CD4-positive, alpha-beta memory T cell (primary cell): ENCODE measurements at regions not wholly inside any gene's neighbourhood (a gene's known extent, or its start where the extent isn't known, plus 50 kb on each side); places are given as distances from the start of the nearest gene placed in this dataset.
A peak's percentile ranks its signal among the peaks of the same experiment; 100 is the strongest.

Source experiments
- CTCF ChIA-PET: fragments of 350-600 bp; sonication (Branson Sonifier 250); formaldehyde crosslinking; loops from one replicate; lab custom pipeline; 2021; ENCODE audit warnings: inconsistent platforms; ENCODE audit not compliant: partially characterized antibody; lab: Charles Lee
- POLR2A ChIA-PET: fragments of 350-600 bp; sonication (Branson Sonifier 250); formaldehyde crosslinking; loops from one replicate; lab custom pipeline; 2021; ENCODE audit not compliant: partially characterized antibody; lab: Charles Lee
- DNase-seq, 5 donors: peaks; one replicate each; pipeline versions ENCODE4 v3.0.0 to v3.0.0-alpha.2; 2020 to 2022; ENCODE audit warnings: mixed read lengths in 1 of 5
- H3K27ac ChIP-seq: one replicate; pipeline ENCODE4 v1.7.0; 2013; ENCODE audit warnings: low read depth, low read length
- H3K27me3 ChIP-seq: 2 replicates; pipeline ENCODE4 v1.7.0; 2013; ENCODE audit warnings: mild to moderate bottlenecking, low read length, moderate library complexity; ENCODE audit not compliant: insufficient read depth
- H3K36me3 ChIP-seq: 2 replicates; pipeline ENCODE4 v1.7.0; 2013; ENCODE audit warnings: mild to moderate bottlenecking, low read length, moderate library complexity; ENCODE audit not compliant: insufficient read depth
- H3K4me1 ChIP-seq: 2 replicates; pipeline ENCODE4 v1.7.0; 2013; ENCODE audit warnings: mild to moderate bottlenecking, low read length, moderate library complexity; ENCODE audit not compliant: insufficient read depth
- H3K4me3 ChIP-seq, 2 donors: one replicate each; pipeline ENCODE4 v1.7.0; 2013; ENCODE audit warnings: low read length in 2 of 2, mild to moderate bottlenecking in 1 of 2
- H3K9me3 ChIP-seq, 2 donors: one replicate each; pipeline ENCODE4 v1.7.0; 2013; ENCODE audit warnings: low read length in 2 of 2, control low read depth in 1 of 2; ENCODE audit not compliant: control insufficient read depth in 1 of 2
- H3K27ac Mint-ChIP-seq, 7 donors: one replicate each; pipeline ENCODE4 v1.8.0; 2020 to 2021; ENCODE audit warnings: mixed read lengths in 7 of 7, mild to moderate bottlenecking in 6 of 7, inconsistent platforms in 3 of 7, moderate library complexity in 3 of 7
- H3K27me3 Mint-ChIP-seq, 2 donors: one replicate each; pipeline ENCODE4 v1.8.0; 2020 to 2021; ENCODE audit warnings: mixed read lengths in 2 of 2
- H3K36me3 Mint-ChIP-seq, 2 donors: one replicate each; pipeline ENCODE4 v1.8.0; 2020 to 2021; ENCODE audit warnings: mixed read lengths in 2 of 2, inconsistent platforms in 1 of 2, mild to moderate bottlenecking in 1 of 2
- H3K4me1 Mint-ChIP-seq, 4 donors: one replicate each; pipeline ENCODE4 v1.8.0; 2020 to 2021; ENCODE audit warnings: mixed read lengths in 4 of 4, mild to moderate bottlenecking in 1 of 4
- H3K4me3 Mint-ChIP-seq, 8 donors: one replicate each; pipeline ENCODE4 v1.8.0; 2020 to 2021; ENCODE audit warnings: mixed read lengths in 8 of 8, mild to moderate bottlenecking in 7 of 8, moderate library complexity in 6 of 8, inconsistent platforms in 3 of 8
- H3K9me3 Mint-ChIP-seq, 8 donors: one replicate each; pipeline ENCODE4 v1.8.0; 2020 to 2021; ENCODE audit warnings: mixed read lengths in 8 of 8, mild to moderate bottlenecking in 5 of 8, inconsistent platforms in 3 of 8, moderate library complexity in 1 of 8
- intact Hi-C: fragments of 100-400 bp; cut with micrococcal nuclease; formaldehyde crosslinking; loops from one replicate; pipeline ENCODE4 v1.15.1; 2023

DNA sequence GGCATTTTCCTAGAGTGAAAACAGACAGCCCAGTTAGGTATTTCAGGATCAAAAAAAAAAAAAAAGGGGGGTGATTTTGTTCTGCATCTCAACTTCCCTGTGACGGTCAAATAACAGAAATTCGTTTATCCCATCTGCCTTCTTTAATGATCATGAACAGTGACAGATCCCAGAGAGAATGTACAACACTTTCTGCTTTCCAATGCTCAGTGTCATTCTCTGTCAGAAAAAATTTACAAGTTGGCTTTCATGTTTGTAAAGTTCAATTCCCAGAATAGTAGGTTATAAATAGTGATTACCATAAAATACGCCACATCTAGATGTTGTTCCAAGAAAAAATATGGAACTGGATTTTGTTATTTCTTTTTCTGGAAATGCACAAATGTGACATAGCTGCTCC lies 1013.2 kb upstream of the PHF14 start:
- POLR2A ChIA-PET: no interaction called here
- H3K36me3 Mint-ChIP-seq: no peaks in the 10 kb centered on the region

DNA sequence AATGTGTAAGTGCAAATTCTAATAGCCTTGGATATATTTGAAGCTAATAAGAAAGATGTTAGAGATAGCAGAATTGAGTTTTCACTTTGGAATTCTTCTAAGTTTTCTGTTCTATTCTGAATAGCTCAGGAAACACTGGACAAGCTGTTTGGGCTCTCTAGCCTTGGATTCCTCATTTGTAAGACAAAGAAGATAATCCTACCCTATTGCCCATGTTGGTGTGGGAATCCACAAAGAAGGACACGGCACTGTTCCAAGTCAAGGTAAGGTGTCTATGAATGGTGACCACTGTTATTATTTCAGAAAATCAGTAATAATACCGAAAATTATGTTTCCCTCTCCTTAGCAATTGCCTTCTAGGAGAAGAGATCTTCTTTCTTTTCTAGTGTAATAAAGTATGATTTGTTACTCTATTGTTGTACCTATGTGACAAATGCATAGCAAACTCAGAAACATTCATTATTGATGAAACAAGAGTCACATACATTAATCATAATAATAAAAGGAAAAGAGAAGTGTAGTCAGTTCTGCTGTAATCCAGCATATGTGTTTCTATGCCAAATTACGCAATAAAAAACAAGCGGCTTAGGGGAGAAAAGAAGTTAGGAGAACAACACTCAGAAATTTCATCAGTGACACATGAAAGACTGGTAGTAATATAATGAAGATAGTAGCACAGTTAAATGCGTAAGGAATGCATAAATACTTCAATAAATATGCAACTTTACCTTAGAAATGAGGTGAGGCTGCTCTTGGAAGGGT lies 1012.3 kb upstream of the PHF14 start:
- H3K27me3 ChIP-seq: no peaks in the 10 kb centered on the region
- intact Hi-C loops: no loop called here
- H3K4me1 ChIP-seq: no peaks in the 10 kb centered on the region
- H3K9me3 ChIP-seq: no peaks in the 10 kb centered on the region
- H3K4me3 ChIP-seq: no peak overlapping the region
- Mint-ChIP-seq H3K9me3 (peaks cover 0 to 14% (median 2%) of the 10 kb centered on the region in 8 donors), H3K4me1 (no peaks in the 10 kb centered on the region), H3K27ac (peak overlapping the region in 1 of 7 donors; percentile 69), H3K27me3 (no peaks in the 10 kb centered on the region), H3K36me3 (no peaks in the 10 kb centered on the region), H3K4me3 (no peak overlapping the region)
- no peak overlapping the region for H3K27ac ChIP-seq
- DNase-seq: no peak
- CTCF ChIA-PET: no interaction called here
- POLR2A ChIA-PET: no interaction called here
- no peaks in the 10 kb centered on the region for H3K36me3 ChIP-seq

More for the DNA sequence above, 1013.2 kb upstream of the PHF14 start:
- Histone ChIP-seq H3K27me3 (no peaks in the 10 kb centered on the region), H3K4me1 (no peaks in the 10 kb centered on the region), H3K4me3 (no peak overlapping the region), H3K36me3 (no peaks in the 10 kb centered on the region), H3K27ac (no peak overlapping the region), H3K9me3 (no peaks in the 10 kb centered on the region)
- no peak overlapping the region for H3K27ac Mint-ChIP-seq
- H3K4me1 Mint-ChIP-seq: no peaks in the 10 kb centered on the region
- no peaks in the 10 kb centered on the region for H3K27me3 Mint-ChIP-seq
- DNase-seq: no peak
- H3K4me3 Mint-ChIP-seq: no peak overlapping the region
- CTCF ChIA-PET: no interaction called here
- peaks cover 0 to 16% (median 3%) of the 10 kb centered on the region in 8 donors for H3K9me3 Mint-ChIP-seq
- intact Hi-C loops: no loop called here

DNA sequence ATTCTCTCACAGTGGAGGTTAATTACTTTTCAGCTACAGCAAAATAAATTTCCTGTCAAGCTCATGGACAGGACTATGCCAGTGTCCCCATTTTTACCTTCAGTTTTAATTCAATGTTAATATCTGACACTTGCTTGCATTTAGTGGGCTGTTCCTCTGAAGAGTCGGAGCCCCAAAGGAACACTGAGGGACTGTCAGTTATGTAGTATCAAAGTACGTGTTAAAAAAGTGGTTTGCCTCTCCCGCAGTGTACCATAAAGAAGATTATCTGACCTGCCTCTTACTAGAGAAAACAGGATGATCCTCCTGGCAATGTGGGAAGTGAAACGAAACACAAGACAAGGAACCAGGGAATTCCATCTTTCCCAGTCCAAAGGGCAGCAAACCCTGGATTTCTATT lies 1010.9 kb upstream of the PHF14 start:
- CTCF ChIA-PET: no interaction called here
- H3K36me3 Mint-ChIP-seq: no peaks in the 10 kb centered on the region

DNA sequence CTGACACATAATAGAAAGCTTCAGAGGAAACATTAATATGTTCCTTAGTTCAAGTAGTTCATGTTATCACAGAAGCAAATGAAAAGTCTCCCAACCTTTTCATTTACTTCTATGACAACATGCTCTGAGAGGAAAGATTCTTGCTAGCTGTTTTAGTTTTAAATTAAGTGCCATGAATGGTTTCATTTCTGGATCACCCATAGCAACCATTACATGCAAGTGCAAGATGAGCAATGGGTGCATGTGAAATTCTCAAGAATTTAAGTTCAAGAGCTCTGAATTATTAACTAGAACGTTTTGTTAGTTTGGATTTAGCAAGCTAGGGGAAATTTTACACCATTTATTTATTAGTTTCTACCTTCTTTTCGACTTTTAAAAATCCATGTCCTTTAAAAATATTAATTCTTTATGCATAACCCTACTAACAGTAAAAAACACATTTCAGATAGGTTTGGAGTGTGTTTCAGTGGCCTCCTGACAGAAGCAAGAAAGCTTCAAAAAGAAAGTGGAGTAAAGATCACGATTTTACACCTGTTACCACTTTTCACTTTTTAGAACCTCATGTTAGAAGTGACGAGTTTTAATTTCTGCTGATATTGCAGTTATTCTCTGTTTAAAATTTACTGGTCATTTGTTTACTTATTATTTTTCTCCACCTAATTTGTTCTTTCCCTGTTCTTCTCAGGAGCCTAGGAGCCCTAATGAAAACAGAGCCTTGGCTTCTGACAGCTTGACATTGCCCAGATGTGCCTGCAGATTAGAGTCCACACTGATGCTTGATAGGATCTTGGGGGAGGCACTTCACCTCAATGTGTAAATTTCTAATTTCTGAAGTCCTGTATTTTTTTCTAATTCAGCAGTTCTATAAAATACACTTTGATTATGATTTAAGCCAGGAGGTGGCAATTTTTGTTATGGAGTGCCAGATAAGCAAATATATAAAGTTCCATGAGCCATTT lies 995.3 kb upstream of the PHF14 start:
- Histone ChIP-seq H3K27ac (no peak overlapping the region), H3K9me3 (no peaks in the 10 kb centered on the region), H3K36me3 (no peaks in the 10 kb centered on the region), H3K27me3 (no peaks in the 10 kb centered on the region), H3K4me3 (no peak overlapping the region), H3K4me1 (no peaks in the 10 kb centered on the region)
- Mint-ChIP-seq H3K27me3 (no peaks in the 10 kb centered on the region), H3K4me3 (no peak overlapping the region), H3K9me3 (peaks cover 0 to 5% (median 0%) of the 10 kb centered on the region in 8 donors), H3K4me1 (no peaks in the 10 kb centered on the region), H3K36me3 (no peaks in the 10 kb centered on the region), H3K27ac (no peak overlapping the region)
- no peak for DNase-seq
- intact Hi-C loops: no loop called here
- CTCF ChIA-PET: no interaction called here
- POLR2A ChIA-PET: no interaction called here

More for the DNA sequence above, 1010.9 kb upstream of the PHF14 start:
- Mint-ChIP-seq H3K4me3 (no peak overlapping the region), H3K27ac (no peak overlapping the region), H3K9me3 (peaks cover 0 to 11% (median 4%) of the 10 kb centered on the region in 8 donors), H3K4me1 (no peaks in the 10 kb centered on the region), H3K27me3 (no peaks in the 10 kb centered on the region)
- intact Hi-C loops: no loop called here
- POLR2A ChIA-PET: no interaction called here
- no peak overlapping the region for H3K27ac ChIP-seq
- no peak for DNase-seq
- no peaks in the 10 kb centered on the region for H3K4me1 ChIP-seq
- H3K4me3 ChIP-seq: no peak overlapping the region
- no peaks in the 10 kb centered on the region for H3K36me3 ChIP-seq
- no peaks in the 10 kb centered on the region for H3K27me3 ChIP-seq
- no peaks in the 10 kb centered on the region for H3K9me3 ChIP-seq

DNA sequence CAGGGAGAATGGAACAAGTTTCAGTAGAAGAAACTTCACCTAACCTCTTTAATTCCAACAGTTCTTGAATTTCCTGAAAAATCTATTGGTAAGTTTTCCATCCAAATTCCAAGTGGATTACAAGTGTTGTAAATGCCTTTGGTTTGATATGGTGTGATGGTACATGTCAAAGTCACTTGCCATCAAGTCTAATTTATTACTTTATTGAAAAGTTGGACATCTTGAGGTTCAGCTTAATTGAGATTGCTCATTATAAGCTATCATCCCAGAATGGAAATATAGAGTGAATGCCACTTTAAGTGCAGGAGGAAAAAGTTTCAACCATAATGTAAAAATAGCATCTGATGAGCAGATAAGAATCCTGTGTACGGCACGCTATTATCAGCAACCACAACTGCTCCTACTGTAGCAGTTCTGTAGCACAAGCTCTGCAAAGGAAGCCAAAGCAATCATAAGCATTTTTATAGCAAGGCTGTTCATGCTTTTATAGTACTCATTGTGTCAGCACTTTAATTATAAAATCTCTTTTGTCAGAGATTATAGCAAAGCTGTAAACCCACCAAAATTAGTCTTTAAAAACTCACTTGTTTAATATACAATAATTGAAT lies 991.8 kb upstream of the PHF14 start:
- no peak overlapping the region for H3K27ac Mint-ChIP-seq
- Histone ChIP-seq H3K27ac (no peak overlapping the region), H3K27me3 (no peaks in the 10 kb centered on the region), H3K9me3 (peaks cover 0 to 3% of the 10 kb centered on the region in 2 donors), H3K4me3 (no peak overlapping the region), H3K4me1 (no peaks in the 10 kb centered on the region), H3K36me3 (no peaks in the 10 kb centered on the region)
- CTCF ChIA-PET: no interaction called here
- peaks cover 0 to 5% (median 2%) of the 10 kb centered on the region in 8 donors for H3K9me3 Mint-ChIP-seq
- no peaks in the 10 kb centered on the region for H3K4me1 Mint-ChIP-seq
- no peak for DNase-seq
- no peak overlapping the region for H3K4me3 Mint-ChIP-seq
- no peaks in the 10 kb centered on the region for H3K27me3 Mint-ChIP-seq
- POLR2A ChIA-PET: no interaction called here
- no peaks in the 10 kb centered on the region for H3K36me3 Mint-ChIP-seq
- intact Hi-C loops: no loop called here

DNA sequence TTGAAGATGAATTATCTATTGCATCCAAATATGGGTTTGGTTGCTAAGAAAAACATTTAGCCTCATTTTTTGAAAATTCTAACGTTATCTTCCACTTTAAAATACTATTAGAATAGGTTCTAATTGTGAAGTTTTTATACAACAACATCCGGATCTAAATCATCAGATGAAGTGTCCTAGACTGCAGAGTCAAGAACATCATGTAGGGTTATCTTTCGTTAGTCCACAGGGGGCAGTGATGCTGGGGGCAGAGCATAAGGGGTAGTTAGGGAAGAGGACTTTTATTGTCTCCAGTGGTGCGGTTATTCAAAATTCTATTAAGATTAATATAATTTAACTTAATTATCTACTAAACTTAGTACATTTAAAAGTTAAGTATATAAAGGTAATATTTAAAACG lies 990.6 kb upstream of the PHF14 start:
- H3K27ac Mint-ChIP-seq: no peak overlapping the region
- H3K27me3 Mint-ChIP-seq: no peaks in the 10 kb centered on the region
- H3K9me3 Mint-ChIP-seq: peaks cover 0 to 10% (median 5%) of the 10 kb centered on the region in 8 donors
- POLR2A ChIA-PET: no interaction called here
- CTCF ChIA-PET: no interaction called here
- DNase-seq: no peak
- no peak overlapping the region for H3K4me3 Mint-ChIP-seq
- H3K27ac ChIP-seq: no peak overlapping the region
- H3K4me1 Mint-ChIP-seq: no peaks in the 10 kb centered on the region
- no peak overlapping the region for H3K4me3 ChIP-seq
- no peaks in the 10 kb centered on the region for H3K4me1 ChIP-seq
- no peaks in the 10 kb centered on the region for H3K36me3 ChIP-seq
- intact Hi-C loops: no loop called here
- peaks cover 0 to 3% of the 10 kb centered on the region in 2 donors for H3K9me3 ChIP-seq
- no peaks in the 10 kb centered on the region for H3K27me3 ChIP-seq
- H3K36me3 Mint-ChIP-seq: no peaks in the 10 kb centered on the region

DNA sequence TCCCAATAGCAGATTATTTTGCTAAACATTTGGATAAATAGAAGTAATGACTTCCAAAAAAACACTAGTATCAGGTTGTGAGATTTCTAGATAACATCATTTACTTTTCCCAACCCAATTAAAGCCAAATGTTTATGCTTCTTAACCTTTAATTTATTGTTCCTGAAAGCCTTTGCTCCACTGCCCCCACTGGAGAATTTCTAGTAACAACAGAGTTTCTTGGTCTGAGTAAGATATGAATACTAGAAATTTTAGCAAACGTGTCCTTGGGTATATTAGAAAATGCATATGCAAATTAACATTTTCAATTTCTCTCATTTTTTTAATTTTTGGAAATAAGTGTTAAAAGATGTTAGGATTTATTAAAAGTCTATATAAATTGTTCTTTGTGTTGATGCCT lies 958.0 kb upstream of the PHF14 start:
- peaks cover 0 to 18% (median 7%) of the 10 kb centered on the region in 8 donors for H3K9me3 Mint-ChIP-seq
- H3K27me3 Mint-ChIP-seq: no peaks in the 10 kb centered on the region
- Histone ChIP-seq H3K27ac (no peak overlapping the region), H3K4me3 (no peak overlapping the region), H3K36me3 (no peaks in the 10 kb centered on the region), H3K4me1 (no peaks in the 10 kb centered on the region), H3K27me3 (no peaks in the 10 kb centered on the region), H3K9me3 (no peaks in the 10 kb centered on the region)
- CTCF ChIA-PET: no interaction called here
- no peak for DNase-seq
- H3K27ac Mint-ChIP-seq: no peak overlapping the region
- H3K4me3 Mint-ChIP-seq: no peak overlapping the region
- intact Hi-C loops: no loop called here
- H3K36me3 Mint-ChIP-seq: no peaks in the 10 kb centered on the region
- POLR2A ChIA-PET: no interaction called here
- no peaks in the 10 kb centered on the region for H3K4me1 Mint-ChIP-seq
